ENCODE measurements at regions not wholly inside any gene's neighbourhood (a gene's known extent, or its start where the extent isn't known, plus 50 kb on each side); places are given as distances from the start of the nearest gene placed in this dataset.
A peak's percentile ranks its signal among the peaks of the same experiment; 100 is the strongest.

DNA sequence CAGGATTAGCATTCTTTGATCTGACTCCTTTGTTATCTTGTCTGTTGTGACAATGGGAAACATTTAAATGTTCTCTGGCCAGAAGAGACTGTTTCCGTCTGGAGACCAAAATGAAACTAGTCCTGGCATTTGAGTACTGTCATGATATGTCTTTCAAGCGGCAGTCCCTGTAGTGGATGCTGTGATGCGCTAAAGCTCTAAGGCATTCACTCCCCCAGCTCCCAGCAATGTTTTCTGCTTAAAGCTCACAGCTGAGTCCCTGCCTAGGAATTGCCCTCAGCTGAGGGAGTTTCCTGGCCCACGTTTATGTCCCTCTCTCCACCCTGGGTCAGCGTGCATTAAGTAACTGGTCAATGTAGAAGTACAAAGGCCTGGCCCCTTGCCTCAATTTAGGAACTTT, 109.4 kb downstream of the UCHL5 start:
- no peak for DNase-seq (ENCODE audit: low spot score)

DNA sequence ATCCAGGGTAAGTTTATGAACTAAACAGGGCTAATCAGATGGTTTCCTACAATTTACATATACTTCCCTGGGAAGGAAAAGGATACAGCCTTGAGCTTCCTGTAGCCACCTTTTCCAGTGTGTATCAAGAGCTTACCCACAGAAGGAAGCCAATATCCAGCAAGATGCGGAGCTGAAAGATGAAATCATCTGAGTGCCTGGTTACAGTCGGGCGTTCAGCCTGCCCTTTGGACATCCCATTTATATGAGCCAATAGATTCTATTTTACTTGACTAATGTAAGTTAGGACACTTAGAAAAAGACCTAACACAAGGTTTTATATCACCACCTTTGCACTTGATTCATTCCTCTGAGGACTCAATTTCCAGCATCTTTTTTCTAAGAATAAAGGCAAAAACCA, 108.2 kb downstream of the UCHL5 start:
- DNase-seq (ENCODE audit: low spot score): no peak

DNA sequence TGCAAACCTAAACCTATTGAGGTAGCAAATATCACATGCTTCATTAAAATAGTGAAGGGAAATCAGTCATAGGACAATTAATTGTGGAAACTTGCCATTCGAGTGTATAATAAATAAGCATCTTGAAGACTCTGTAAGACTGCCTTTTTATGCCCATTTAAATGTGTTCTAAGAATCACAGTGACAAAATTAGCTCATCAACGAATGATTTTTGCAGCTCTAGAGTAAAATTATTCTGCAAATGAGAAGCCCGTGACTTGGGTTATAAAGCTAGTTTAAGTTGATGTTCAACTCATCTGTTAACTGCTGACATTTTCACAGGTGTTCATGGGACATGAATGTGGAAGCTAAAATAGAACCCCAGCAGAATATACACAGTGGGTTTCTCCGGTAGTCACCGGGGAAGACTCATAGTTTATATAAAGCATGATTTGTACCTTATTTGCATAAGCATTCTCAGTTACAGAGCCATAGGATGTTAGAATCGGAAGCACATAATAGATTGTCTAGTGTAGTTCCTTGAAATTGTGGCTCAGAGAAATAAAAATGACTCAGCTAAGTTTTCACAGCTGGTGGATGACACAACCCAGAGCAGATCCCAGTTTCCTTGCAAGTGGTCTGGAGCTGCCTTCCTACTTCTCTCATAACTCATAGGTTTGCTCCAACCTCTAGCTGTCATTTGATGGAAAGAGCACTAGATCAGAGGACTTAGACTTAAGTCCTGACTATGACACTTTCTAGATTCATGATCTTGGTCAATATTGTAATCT, 107.3 kb downstream of the UCHL5 start:
- peak; percentile 69 for DNase-seq (ENCODE audit: low spot score)

DNA sequence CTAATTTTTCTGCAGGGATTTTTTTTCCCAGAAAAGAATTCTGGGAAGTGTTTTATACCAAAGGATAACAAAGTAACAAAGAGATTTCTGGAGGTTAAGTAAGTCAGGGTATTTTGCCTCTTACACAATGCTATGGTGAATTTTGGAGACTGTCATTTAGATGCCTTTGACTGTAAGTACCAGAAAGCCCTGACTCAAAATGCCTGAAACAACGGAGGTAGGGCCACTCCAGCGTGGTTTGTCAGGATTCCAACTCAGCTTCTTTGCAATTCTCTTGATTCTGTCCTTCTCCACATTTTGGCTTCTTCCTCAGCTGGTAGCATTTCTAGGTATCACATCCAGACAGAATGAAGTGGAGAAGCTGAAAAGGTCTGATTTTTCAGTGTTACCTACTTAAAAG, 106.5 kb downstream of the UCHL5 start:
- DNase-seq (ENCODE audit: low spot score): peak; percentile 15

DNA sequence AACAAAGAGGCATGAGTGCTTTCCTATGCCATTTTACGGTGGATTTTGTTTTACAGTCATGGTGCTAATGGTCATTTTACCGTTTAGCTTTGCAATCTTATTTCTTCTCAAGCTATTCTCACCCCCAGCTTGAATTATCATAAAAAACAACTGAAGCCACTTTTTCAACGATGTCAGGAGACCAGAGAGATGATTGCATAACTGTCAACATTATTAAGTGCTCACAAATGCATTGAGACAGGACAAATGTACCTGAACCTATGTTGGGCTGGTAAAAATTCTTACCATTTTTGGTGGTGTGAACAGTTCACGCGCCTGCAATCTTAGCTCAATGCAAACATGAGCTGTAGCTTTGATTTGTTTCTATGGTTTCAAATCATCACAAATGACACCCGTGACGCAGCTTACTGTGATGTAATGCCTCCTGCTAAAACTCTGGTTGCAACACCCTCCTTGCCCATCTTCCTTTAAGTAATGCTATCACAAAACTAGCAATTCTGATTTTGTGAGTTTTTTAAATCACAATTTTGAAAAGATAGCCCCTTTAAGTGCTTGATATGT, 104.4 kb downstream of the UCHL5 start:
- DNase-seq (ENCODE audit: low spot score): no peak

DNA sequence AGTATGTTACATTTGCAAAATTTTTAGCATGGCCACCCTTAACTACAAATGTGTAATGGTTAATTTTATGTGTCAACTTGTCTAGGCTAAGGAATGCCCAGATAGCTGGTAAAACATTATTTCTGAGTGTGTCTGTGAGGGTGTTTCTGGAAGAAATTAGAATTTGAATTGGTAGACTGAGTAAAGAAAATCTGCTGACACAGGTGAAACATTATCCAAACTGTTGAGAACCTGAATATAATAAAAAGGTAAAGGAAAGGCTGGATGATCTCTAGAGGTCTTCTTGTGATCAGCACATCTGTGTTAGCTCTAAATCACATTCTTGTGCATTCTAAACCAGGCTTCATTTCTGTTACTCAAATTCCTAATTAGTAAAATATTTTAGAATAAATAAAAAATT, 100.8 kb downstream of the UCHL5 start:
- no peak for DNase-seq (ENCODE audit: low spot score)

DNA sequence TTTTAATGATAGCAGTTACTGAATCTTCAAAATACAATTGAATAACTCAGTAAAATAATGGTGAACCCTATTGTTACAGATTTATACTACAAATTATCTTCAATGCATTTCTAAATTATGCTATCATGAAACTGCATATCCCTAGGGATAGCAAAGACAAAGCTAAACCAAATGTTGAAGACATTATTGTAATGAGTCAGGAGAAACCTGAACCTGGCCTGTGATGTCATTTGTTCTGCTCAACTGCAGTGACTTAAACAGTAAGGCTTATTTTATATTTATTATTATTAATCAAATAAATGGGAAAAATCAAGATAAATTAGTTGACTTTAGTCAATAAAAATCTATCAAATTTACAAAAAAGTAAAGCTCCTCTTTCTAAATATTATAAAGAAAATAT, 100.3 kb downstream of the UCHL5 start:
- peak; percentile 4 for DNase-seq (ENCODE audit: low spot score)

DNA sequence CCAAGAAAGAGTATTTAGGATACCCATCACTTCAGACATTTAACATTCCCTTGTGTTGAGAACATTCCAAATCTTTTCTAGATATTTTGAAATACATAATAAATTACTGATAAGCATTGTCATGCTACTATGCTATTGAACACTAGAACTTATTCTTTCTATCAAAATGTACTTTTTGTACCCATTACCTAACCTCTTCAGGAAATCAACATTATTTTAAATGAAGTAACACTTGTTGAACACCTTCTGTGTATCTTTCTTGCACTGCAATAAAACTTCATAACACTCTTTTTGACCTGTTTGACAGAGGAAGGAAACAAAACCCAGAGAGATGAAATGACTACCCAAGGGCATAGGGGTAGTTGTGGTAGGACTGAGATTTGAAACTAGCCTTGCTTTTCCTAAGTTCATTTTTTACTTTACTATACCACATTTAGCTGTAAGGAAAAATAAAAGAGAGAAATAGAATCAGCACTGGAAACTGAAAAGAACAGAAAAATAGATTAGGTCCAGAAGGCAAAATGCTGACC, 99.4 kb downstream of the UCHL5 start:
- no peak for DNase-seq (ENCODE audit: low spot score)
